ENCODE measurements at regions not wholly inside any gene's neighbourhood (a gene's known extent, or its start where the extent isn't known, plus 50 kb on each side); places are given as distances from the start of the nearest gene placed in this dataset.

- Histone ChIP-seq H3K4me3 (no peak overlapping the region), H3K27ac (no peak overlapping the region)
- no peak for DNase-seq (ENCODE audit: low spot score)
- no peak for TF ChIP-seq CTCF (IDR thresholded peaks at IDR 0.05)
Measured at GRCh38 chr6:41411961-41412360, 76.6 kb downstream of the NCR2 start.

- TF ChIP-seq CTCF (IDR thresholded peaks at IDR 0.05): no peak
- no peak for DNase-seq (ENCODE audit: low spot score)
- no peak overlapping the region for H3K27ac ChIP-seq
- no peak overlapping the region for H3K4me3 ChIP-seq
Measured at GRCh38 chr6:41413250-41413649, 77.8 kb downstream of the NCR2 start.

- no peak for DNase-seq (ENCODE audit: low spot score)
- no peak for TF ChIP-seq CTCF (IDR thresholded peaks at IDR 0.05)
- Histone ChIP-seq H3K4me3 (no peak overlapping the region), H3K27ac (no peak overlapping the region)
Measured at GRCh38 chr6:41416501-41416837, 81.1 kb downstream of the NCR2 start.

- no peak for DNase-seq (ENCODE audit: low spot score)
- Histone ChIP-seq H3K4me3 (no peak overlapping the region), H3K27ac (no peak overlapping the region)
- TF ChIP-seq CTCF (IDR thresholded peaks at IDR 0.05): no peak
Measured at GRCh38 chr6:41418741-41419140, 83.3 kb downstream of the NCR2 start.

GRCh38 chr6:41419385-41419784, 84.0 kb downstream of the NCR2 start:
- no peak for TF ChIP-seq CTCF (IDR thresholded peaks at IDR 0.05)
- H3K4me3 ChIP-seq: no peak overlapping the region
- no peak overlapping the region for H3K27ac ChIP-seq
- DNase-seq (ENCODE audit: low spot score): no peak

GRCh38 chr6:41420186-41420585, 84.8 kb downstream of the NCR2 start:
- H3K27ac ChIP-seq: no peak overlapping the region
- H3K4me3 ChIP-seq: no peak overlapping the region
- DNase-seq (ENCODE audit: low spot score): no peak
- TF ChIP-seq CTCF (IDR thresholded peaks at IDR 0.05): no peak

GRCh38 chr6:41422161-41422560, 86.8 kb downstream of the NCR2 start:
- Histone ChIP-seq H3K27ac (no peak overlapping the region), H3K4me3 (no peak overlapping the region)
- no peak for DNase-seq (ENCODE audit: low spot score)
- TF ChIP-seq CTCF (IDR thresholded peaks at IDR 0.05): no peak

Measured in coronary artery (tissue), 2 donors.